H9 (cell line): ENCODE measurements at regions not wholly inside any gene's neighbourhood (a gene's known extent, or its start where the extent isn't known, plus 50 kb on each side); places are given as distances from the start of the nearest gene placed in this dataset.

Experiments used
- DNase-seq: peaks from one replicate; pipeline ENCODE4 v3.0.0-alpha.2; 2017
- H2AFZ ChIP-seq: one replicate; pipeline ENCODE4 v1.6.1; 2013; ENCODE audit warnings: mild to moderate bottlenecking, low read length, control low read depth, moderate library complexity
- H2AK5ac ChIP-seq: 2 replicates; pipeline ENCODE4 v1.6.1; 2013; ENCODE audit warnings: low read length, control low read depth, mixed read lengths; ENCODE audit not compliant: insufficient read length
- H2BK120ac ChIP-seq: one replicate; pipeline ENCODE4 v1.6.1; 2013; ENCODE audit warnings: low read depth, mild to moderate bottlenecking, low read length, control low read depth, inconsistent platforms; ENCODE audit not compliant: poor library complexity, severe bottlenecking
- H2BK12ac ChIP-seq: 2 replicates; pipeline ENCODE4 v1.6.1; 2013; ENCODE audit warnings: low read length, control low read depth, mixed read lengths, low read depth; ENCODE audit not compliant: insufficient read length
- H2BK15ac ChIP-seq: 2 replicates; pipeline ENCODE4 v1.6.1; 2013; ENCODE audit warnings: low read depth, low read length, control low read depth
- H2BK20ac ChIP-seq: one replicate; pipeline ENCODE4 v1.6.1; 2013; ENCODE audit warnings: low read depth, mild to moderate bottlenecking, low read length, control low read depth, inconsistent platforms; ENCODE audit not compliant: poor library complexity, severe bottlenecking
- H2BK5ac ChIP-seq: 2 replicates; pipeline ENCODE4 v1.6.1; 2013; ENCODE audit warnings: low read length, control low read depth, mixed read lengths; ENCODE audit not compliant: insufficient read length
- H3K14ac ChIP-seq: 2 replicates; pipeline ENCODE4 v1.6.1; 2013; ENCODE audit warnings: low read length, control low read depth; ENCODE audit not compliant: insufficient read depth
- H3K18ac ChIP-seq: 2 replicates; pipeline ENCODE4 v1.6.1; 2013; ENCODE audit warnings: low read depth, mild to moderate bottlenecking, mixed read lengths, low read length, control low read depth; ENCODE audit not compliant: insufficient read length
- H3K23ac ChIP-seq: 2 replicates; pipeline ENCODE4 v1.6.1; 2013; ENCODE audit warnings: low read length, control low read depth, mixed read lengths, low read depth; ENCODE audit not compliant: insufficient read length
- H3K23me2 ChIP-seq: 2 replicates; pipeline ENCODE4 v1.6.1; 2013; ENCODE audit warnings: low read depth, mild to moderate bottlenecking, mixed read lengths, low read length, control low read depth; ENCODE audit not compliant: insufficient read length, poor library complexity, severe bottlenecking
- H3K27ac ChIP-seq: 2 replicates; pipeline ENCODE4 v1.5.1; 2013; ENCODE audit warnings: low read length, control low read depth, mixed read lengths, low read depth; ENCODE audit not compliant: insufficient read length
- H3K27me3 ChIP-seq: 2 replicates; pipeline ENCODE4 v1.6.1; 2013; ENCODE audit warnings: low read length, control low read depth, inconsistent platforms; ENCODE audit not compliant: insufficient read depth
- H3K4ac ChIP-seq: 2 replicates; pipeline ENCODE4 v1.6.1; 2013; ENCODE audit warnings: low read depth, mild to moderate bottlenecking, control low read depth, inconsistent platforms, low read length, moderate library complexity
- H3K4me1 ChIP-seq: 2 replicates; pipeline ENCODE4 v1.6.1; 2013; ENCODE audit warnings: low read length, control low read depth, inconsistent platforms; ENCODE audit not compliant: insufficient read depth
- H3K4me2 ChIP-seq: 2 replicates; pipeline ENCODE4 v1.6.1; 2013; ENCODE audit warnings: low read length, control low read depth, mixed read lengths; ENCODE audit not compliant: insufficient read length, insufficient read depth
- H3K56ac ChIP-seq: 2 replicates; pipeline ENCODE4 v1.6.1; 2013; ENCODE audit warnings: low read depth, mild to moderate bottlenecking, mixed read lengths, low read length, control low read depth; ENCODE audit not compliant: insufficient read length
- H3K79me1 ChIP-seq: 2 replicates; pipeline ENCODE4 v1.6.1; 2013; ENCODE audit warnings: low read depth, mild to moderate bottlenecking, moderate library complexity, low read length, control low read depth, inconsistent platforms; ENCODE audit not compliant: insufficient read depth, poor library complexity, severe bottlenecking
- H3K79me2 ChIP-seq: 2 replicates; pipeline ENCODE4 v1.6.1; 2013; ENCODE audit warnings: low read length, control low read depth, inconsistent platforms; ENCODE audit not compliant: insufficient read depth
- H3K9ac ChIP-seq: 2 replicates; pipeline ENCODE4 v1.6.1; 2013; ENCODE audit warnings: low read length, control low read depth, mixed read lengths; ENCODE audit not compliant: insufficient read length; ENCODE audit errors: extremely low read depth
- H3K9me3 ChIP-seq: one replicate; pipeline ENCODE4 v1.6.1; 2013; ENCODE audit warnings: low read depth, low read length, inconsistent platforms; ENCODE audit not compliant: control insufficient read depth
- H3T11ph ChIP-seq: one replicate; pipeline ENCODE4 v1.6.1; 2013; ENCODE audit warnings: mild to moderate bottlenecking, low read length, control low read depth, inconsistent platforms
- H4K20me1 ChIP-seq: one replicate; pipeline ENCODE4 v1.6.1; 2013; ENCODE audit not compliant: control insufficient read depth, insufficient read length, insufficient read depth
- H4K5ac ChIP-seq: 2 replicates; pipeline ENCODE4 v1.6.1; 2013; ENCODE audit warnings: low read depth, mild to moderate bottlenecking, mixed read lengths, low read length, control low read depth; ENCODE audit not compliant: insufficient read length
- H4K8ac ChIP-seq: replicated peaks from 2 replicates; pipeline ENCODE4 v1.6.1; 2013; ENCODE audit warnings: low read length, control low read depth, mixed read lengths, low read depth; ENCODE audit not compliant: insufficient read length
- H4K91ac ChIP-seq: 2 replicates; pipeline ENCODE4 v1.6.1; 2013; ENCODE audit warnings: low read depth, mild to moderate bottlenecking, moderate library complexity, mixed read lengths, low read length, control low read depth; ENCODE audit not compliant: insufficient read length
- H3K27ac Mint-ChIP-seq, 3 experiments: 2 replicates in 2 of 3; 3 replicates in 1 of 3; pipeline ENCODE4 v1.8.0; 2020 to 2021; ENCODE audit warnings: mixed read lengths in 3 of 3, mild to moderate bottlenecking in 1 of 3, moderate library complexity in 1 of 3
- H3K27me3 Mint-ChIP-seq: 2 replicates; pipeline ENCODE4 v1.8.0; 2021; ENCODE audit warnings: low read depth, mild to moderate bottlenecking, moderate library complexity, mixed read lengths
- H3K36me3 Mint-ChIP-seq, 3 experiments: 2 replicates in 2 of 3; 3 replicates in 1 of 3; pipeline ENCODE4 v1.8.0; 2020 to 2021; ENCODE audit warnings: low read depth in 3 of 3, mixed read lengths in 3 of 3; ENCODE audit not compliant: insufficient read depth in 1 of 3
- H3K4me1 Mint-ChIP-seq, 2 experiments: 2 replicates each; pipeline ENCODE4 v1.8.0; 2020; ENCODE audit warnings: mixed read lengths in 2 of 2
- H3K4me3 Mint-ChIP-seq, 2 experiments: 2 replicates in 1 of 2; 3 replicates in 1 of 2; pipeline ENCODE4 v1.8.0; 2020 to 2021; ENCODE audit warnings: mild to moderate bottlenecking in 2 of 2, mixed read lengths in 2 of 2, moderate library complexity in 1 of 2
- H3K9me3 Mint-ChIP-seq, 2 experiments: 2 replicates in 1 of 2; 3 replicates in 1 of 2; pipeline ENCODE4 v1.8.0; 2020; ENCODE audit warnings: mild to moderate bottlenecking in 2 of 2, mixed read lengths in 2 of 2, moderate library complexity in 1 of 2
- WGBS: extraction: QIAGEN DNeasy Blood & Tissue Kit; methylation state at CpG from one replicate; pipeline ENCODE4 v1.1.7; 2013; ENCODE audit warnings: missing lambda C conversion rate, low lambda C conversion rate, mixed read lengths; ENCODE audit not compliant: insufficient read length; ENCODE audit errors: extremely low coverage; 5-methylcytosine and 5-hydroxymethylcytosine counted together
- TF ChIP-seq, protein P1 (sequence below): fragments of 200-600 bp; sonication (generic); conservative IDR thresholded peaks from 3 replicates; pipeline ENCODE4 v1.8.0; 2021; ENCODE audit warnings: antibody characterized with exemption, mild to moderate bottlenecking

DNA sequence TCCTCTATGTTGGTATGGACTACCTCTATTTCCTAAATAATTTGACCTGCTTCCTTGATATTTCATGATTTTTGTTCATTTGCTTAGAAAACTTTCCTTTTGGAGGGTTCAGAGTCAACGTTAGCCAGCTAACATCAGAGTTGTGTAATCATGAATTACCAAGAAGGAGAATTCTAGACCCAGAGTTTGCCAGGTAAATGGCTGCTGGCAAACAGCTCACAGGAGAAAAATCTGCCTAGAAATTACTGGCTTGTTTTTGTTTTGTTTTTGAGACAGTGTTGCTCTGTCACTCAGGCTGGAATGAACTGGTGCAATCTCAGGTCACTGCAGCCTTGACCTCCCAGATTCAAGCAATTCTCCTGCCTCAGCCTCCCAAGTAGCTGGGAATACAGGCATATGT is 111.4 kb upstream of the SALL1 start:
- Histone ChIP-seq H2BK12ac (no peak overlapping the region), H2AK5ac (no peak overlapping the region), H3K9me3 (no peaks in the 10 kb centered on the region), H3K27ac (no peak overlapping the region), H3T11ph (no peak overlapping the region), H2BK120ac (no peak overlapping the region), H3K79me2 (no peaks in the 10 kb centered on the region), H4K8ac (no peak overlapping the region), H3K79me1 (no peaks in the 10 kb centered on the region), H3K18ac (no peak overlapping the region), H4K20me1 (no peaks in the 10 kb centered on the region), H3K4me2 (no peak overlapping the region), H3K23ac (no peak overlapping the region), H3K27me3 (no peaks in the 10 kb centered on the region), H4K91ac (no peak overlapping the region), H3K14ac (no peak overlapping the region), H2BK5ac (no peak overlapping the region), H4K5ac (no peak overlapping the region), H3K23me2 (no peaks in the 10 kb centered on the region), H2AFZ (no peak overlapping the region), H3K4ac (no peak overlapping the region), H3K56ac (no peak overlapping the region), H2BK15ac (no peak overlapping the region), H3K4me1 (peaks cover 3% of the 10 kb centered on the region; the same call in 1 of the 2 replicates), H3K9ac (no peak overlapping the region), H2BK20ac (no peak overlapping the region)
- no peak for DNase-seq
- H3K9me3 Mint-ChIP-seq: peaks cover 0 to 12% of the 10 kb centered on the region in 2 experiments; a peak in 4 of 5 replicates
- no CpG with 5 or more reads among the region's 1 CpG for WGBS
- no peak overlapping the region for H3K4me3 Mint-ChIP-seq
- no peaks in the 10 kb centered on the region; the same call in none of the 2 replicates for H3K27me3 Mint-ChIP-seq
- peaks cover 4 to 9% (median 5%) of the 10 kb centered on the region in 3 experiments; a peak in 3 of 7 replicates for H3K36me3 Mint-ChIP-seq
- TF ChIP-seq, protein P1, sequence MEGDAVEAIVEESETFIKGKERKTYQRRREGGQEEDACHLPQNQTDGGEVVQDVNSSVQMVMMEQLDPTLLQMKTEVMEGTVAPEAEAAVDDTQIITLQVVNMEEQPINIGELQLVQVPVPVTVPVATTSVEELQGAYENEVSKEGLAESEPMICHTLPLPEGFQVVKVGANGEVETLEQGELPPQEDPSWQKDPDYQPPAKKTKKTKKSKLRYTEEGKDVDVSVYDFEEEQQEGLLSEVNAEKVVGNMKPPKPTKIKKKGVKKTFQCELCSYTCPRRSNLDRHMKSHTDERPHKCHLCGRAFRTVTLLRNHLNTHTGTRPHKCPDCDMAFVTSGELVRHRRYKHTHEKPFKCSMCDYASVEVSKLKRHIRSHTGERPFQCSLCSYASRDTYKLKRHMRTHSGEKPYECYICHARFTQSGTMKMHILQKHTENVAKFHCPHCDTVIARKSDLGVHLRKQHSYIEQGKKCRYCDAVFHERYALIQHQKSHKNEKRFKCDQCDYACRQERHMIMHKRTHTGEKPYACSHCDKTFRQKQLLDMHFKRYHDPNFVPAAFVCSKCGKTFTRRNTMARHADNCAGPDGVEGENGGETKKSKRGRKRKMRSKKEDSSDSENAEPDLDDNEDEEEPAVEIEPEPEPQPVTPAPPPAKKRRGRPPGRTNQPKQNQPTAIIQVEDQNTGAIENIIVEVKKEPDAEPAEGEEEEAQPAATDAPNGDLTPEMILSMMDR: no peak
- H3K27ac Mint-ChIP-seq: no peak overlapping the region
- peaks cover 5% of the 10 kb centered on the region in 2 experiments for H3K4me1 Mint-ChIP-seq
